Smooth muscle cell (in vitro differentiated cells): ENCODE measurements at regions not wholly inside any gene's neighbourhood (a gene's known extent, or its start where the extent isn't known, plus 50 kb on each side); places are given as distances from the start of the nearest gene placed in this dataset.

ENCODE experiments used
- DNase-seq: peaks from one replicate; lab custom pipeline; 2025; ENCODE audit not compliant: unreplicated experiment; lab: John Stamatoyannopoulos, UW
- H2AFZ ChIP-seq: fragments of 200-600 bp; sonication (generic); 2 replicates; pipeline ENCODE4 v1.6.0; 2016; ENCODE audit warnings: antibody characterized with exemption, low read depth, mild to moderate bottlenecking
- H3F3A ChIP-seq: fragments of 200-600 bp; sonication (generic); 2 replicates; pipeline ENCODE4 v1.6.0; 2017; ENCODE audit warnings: antibody characterized with exemption, low read depth
- H3K27ac ChIP-seq: fragments of 200-600 bp; sonication (generic); 2 replicates; pipeline ENCODE4 v1.5.1; 2016; ENCODE audit warnings: low read depth, mild to moderate bottlenecking
- H3K27me3 ChIP-seq: fragments of 200-600 bp; sonication (generic); 2 replicates; pipeline ENCODE4 v1.6.1; 2016; ENCODE audit warnings: low read depth, mild to moderate bottlenecking
- H3K36me3 ChIP-seq: fragments of 200-600 bp; sonication (generic); 2 replicates; pipeline ENCODE4 v1.5.1; 2016; ENCODE audit warnings: low read depth
- H3K4me1 ChIP-seq: fragments of 200-600 bp; sonication (generic); 2 replicates; pipeline ENCODE4 v1.5.1; 2016; ENCODE audit warnings: low read depth
- H3K4me2 ChIP-seq: fragments of 200-600 bp; sonication (generic); 2 replicates; pipeline ENCODE4 v1.6.0; 2016; ENCODE audit warnings: mild to moderate bottlenecking
- H3K4me3 ChIP-seq: fragments of 200-600 bp; sonication (generic); 2 replicates; pipeline ENCODE4 v1.5.1; 2016; ENCODE audit warnings: mild to moderate bottlenecking
- H3K79me2 ChIP-seq: fragments of 200-600 bp; sonication (generic); 2 replicates; pipeline ENCODE4 v1.6.0; 2016; ENCODE audit warnings: low read depth, mild to moderate bottlenecking
- H3K9ac ChIP-seq: fragments of 200-600 bp; sonication (generic); 2 replicates; pipeline ENCODE4 v1.6.0; 2016; ENCODE audit warnings: low read depth
- H3K9me3 ChIP-seq: fragments of 200-600 bp; sonication (generic); replicated peaks from 2 replicates; pipeline ENCODE4 v1.5.1; 2016; ENCODE audit warnings: low read depth
- H4K20me1 ChIP-seq: fragments of 200-600 bp; sonication (generic); 2 replicates; pipeline ENCODE4 v1.6.0; 2016; ENCODE audit warnings: low read depth
- CTCF ChIP-seq: fragments of 200-600 bp; sonication (generic); IDR thresholded peaks from 2 replicates; pipeline ENCODE4 v1.5.1; 2017; ENCODE audit warnings: borderline replicate concordance, mild to moderate bottlenecking, antibody characterized with exemption; ENCODE audit not compliant: insufficient read depth, poor library complexity, severe bottlenecking
- WGBS: methylation state at CpG from one replicate; pipeline ENCODE4 v1.1.7; 2016; ENCODE audit warnings: low lambda C conversion rate; 5-methylcytosine and 5-hydroxymethylcytosine counted together

- no peaks in the 10 kb centered on the region for H3K4me1 ChIP-seq
- H3K4me3 ChIP-seq: no peak overlapping the region
- no peaks in the 10 kb centered on the region for H3K36me3 ChIP-seq
- no peaks in the 10 kb centered on the region for H3K27me3 ChIP-seq
- H2AFZ ChIP-seq: no peak overlapping the region
- H3F3A ChIP-seq: no peaks in the 10 kb centered on the region
- no peak overlapping the region for H3K9ac ChIP-seq
- H3K9me3 ChIP-seq: no peaks in the 10 kb centered on the region
- H3K4me2 ChIP-seq: no peak overlapping the region
- 60% methylated on average over 8 of the region's 8 CpGs for WGBS
- no peak overlapping the region for H3K27ac ChIP-seq
- no peak for TF ChIP-seq CTCF
- H4K20me1 ChIP-seq: no peaks in the 10 kb centered on the region
- no peak for DNase-seq
- no peaks in the 10 kb centered on the region for H3K79me2 ChIP-seq
Observed at GRCh38 chr1:95509989-95510388, 276.0 kb downstream of the RWDD3 start.

GRCh38 chr1:95512925-95513324 is 278.9 kb downstream of the RWDD3 start:
- no peak for DNase-seq
- no peaks in the 10 kb centered on the region for H3K36me3 ChIP-seq
- H3K9me3 ChIP-seq: no peaks in the 10 kb centered on the region
- no peak overlapping the region for H3K4me3 ChIP-seq
- H4K20me1 ChIP-seq: no peaks in the 10 kb centered on the region
- H2AFZ ChIP-seq: no peak overlapping the region
- no peaks in the 10 kb centered on the region for H3K4me1 ChIP-seq
- no peaks in the 10 kb centered on the region for H3K79me2 ChIP-seq
- H3K27ac ChIP-seq: no peak overlapping the region
- H3K27me3 ChIP-seq: no peaks in the 10 kb centered on the region
- WGBS: 96% methylated on average over 1 of the region's 1 CpG
- TF ChIP-seq CTCF: no peak
- no peaks in the 10 kb centered on the region for H3F3A ChIP-seq
- H3K9ac ChIP-seq: no peak overlapping the region
- no peak overlapping the region for H3K4me2 ChIP-seq

- Histone ChIP-seq H3K27me3 (no peaks in the 10 kb centered on the region), H3K9ac (no peak overlapping the region), H3K4me2 (no peak overlapping the region), H3K9me3 (no peaks in the 10 kb centered on the region), H3K27ac (no peak overlapping the region), H3F3A (no peaks in the 10 kb centered on the region), H3K4me3 (no peak overlapping the region), H4K20me1 (no peaks in the 10 kb centered on the region), H3K36me3 (no peaks in the 10 kb centered on the region), H2AFZ (no peak overlapping the region), H3K4me1 (no peaks in the 10 kb centered on the region), H3K79me2 (no peaks in the 10 kb centered on the region)
- 75% methylated on average over 1 of the region's 1 CpG for WGBS
- TF ChIP-seq CTCF: no peak
- DNase-seq: no peak
Observed at GRCh38 chr1:95517506-95517905, 283.5 kb downstream of the RWDD3 start.

GRCh38 chr1:95518310-95518709 is 284.3 kb downstream of the RWDD3 start:
- H3F3A ChIP-seq: no peaks in the 10 kb centered on the region
- no peak for DNase-seq
- no peaks in the 10 kb centered on the region for H4K20me1 ChIP-seq
- no peaks in the 10 kb centered on the region for H3K79me2 ChIP-seq
- no peaks in the 10 kb centered on the region for H3K36me3 ChIP-seq
- no peak overlapping the region for H2AFZ ChIP-seq
- no peak overlapping the region for H3K27ac ChIP-seq
- H3K4me2 ChIP-seq: no peak overlapping the region
- no peak overlapping the region for H3K9ac ChIP-seq
- H3K4me1 ChIP-seq: no peaks in the 10 kb centered on the region
- TF ChIP-seq CTCF: no peak
- whole genome bisulfite sequencing: 0% methylated on average over 1 of the region's 1 CpG
- no peaks in the 10 kb centered on the region for H3K27me3 ChIP-seq
- no peak overlapping the region for H3K4me3 ChIP-seq
- no peaks in the 10 kb centered on the region for H3K9me3 ChIP-seq
